GM23248 (cell line): ENCODE measurements at regions not wholly inside any gene's neighbourhood (a gene's known extent, or its start where the extent isn't known, plus 50 kb on each side); places are given as distances from the start of the nearest gene placed in this dataset.
"Not testable (repeated sequence)": the region's sequence is repeated elsewhere in the genome, so short reads cannot be mapped to it uniquely, and the experiment has no call there.

Experiments
- DNase-seq: peaks from one replicate; pipeline ENCODE4 v3.0.0-alpha.2; 2015
- H2AFZ ChIP-seq: fragments of 200-600 bp; sonication (generic); 2 replicates; pipeline ENCODE4 v1.6.1; 2016; ENCODE audit warnings: antibody characterized with exemption
- H3F3A ChIP-seq: fragments of 200-600 bp; sonication (generic); 2 replicates; pipeline ENCODE4 v1.6.1; 2016; ENCODE audit warnings: mild to moderate bottlenecking, antibody characterized with exemption, mixed run types; ENCODE audit not compliant: insufficient read depth
- H3K27ac ChIP-seq: fragments of 200-600 bp; sonication (generic); 2 replicates; pipeline ENCODE4 v1.5.1; 2016; ENCODE audit warnings: mild to moderate bottlenecking
- H3K27me3 ChIP-seq: fragments of 200-600 bp; sonication (generic); replicated peaks from 2 replicates; pipeline ENCODE4 v1.6.1; 2016; ENCODE audit warnings: mild to moderate bottlenecking; ENCODE audit not compliant: insufficient read depth
- H3K36me3 ChIP-seq: fragments of 200-600 bp; sonication (generic); 2 replicates; pipeline ENCODE4 v1.6.1; 2016; ENCODE audit warnings: low read depth, mild to moderate bottlenecking
- H3K4me1 ChIP-seq: fragments of 200-600 bp; sonication (generic); 2 replicates; pipeline ENCODE4 v1.6.1; 2016; ENCODE audit warnings: mild to moderate bottlenecking; ENCODE audit not compliant: insufficient read depth
- H3K4me2 ChIP-seq: fragments of 200-600 bp; sonication (generic); one replicate; pipeline ENCODE4 v1.6.1; 2016; ENCODE audit warnings: mild to moderate bottlenecking; ENCODE audit not compliant: unreplicated experiment
- H3K4me3 ChIP-seq: fragments of 200-600 bp; sonication (generic); 2 replicates; pipeline ENCODE4 v1.5.1; 2016; ENCODE audit warnings: mild to moderate bottlenecking
- H3K79me2 ChIP-seq: fragments of 200-600 bp; sonication (generic); 2 replicates; pipeline ENCODE4 v1.6.1; 2016; ENCODE audit warnings: mild to moderate bottlenecking; ENCODE audit not compliant: insufficient read depth
- H3K9ac ChIP-seq: fragments of 200-600 bp; sonication (generic); 2 replicates; pipeline ENCODE4 v1.6.1; 2016; ENCODE audit warnings: mild to moderate bottlenecking
- H3K9me2 ChIP-seq: fragments of 200-600 bp; sonication (generic); 2 replicates; pipeline ENCODE4 v1.6.1; 2016; ENCODE audit warnings: mixed run types, mild to moderate bottlenecking, moderate library complexity; ENCODE audit not compliant: insufficient read depth
- H3K9me3 ChIP-seq: fragments of 200-600 bp; sonication (generic); one replicate; pipeline ENCODE4 v1.6.1; 2017; ENCODE audit warnings: low read depth
- H4K20me1 ChIP-seq: fragments of 200-600 bp; sonication (generic); 2 replicates; pipeline ENCODE4 v1.6.0; 2016; ENCODE audit not compliant: insufficient read depth
- EZH2 ChIP-seq: fragments of 200-600 bp; sonication (generic); IDR thresholded peaks from 2 replicates; pipeline ENCODE4 v1.6.1; 2018; ENCODE audit warnings: antibody characterized with exemption, mild to moderate bottlenecking; ENCODE audit not compliant: insufficient read depth, poor library complexity, severe bottlenecking
- EZH2phosphoT487 ChIP-seq: fragments of 200-600 bp; sonication (generic); IDR thresholded peaks from 2 replicates; pipeline ENCODE4 v1.6.1; 2018; ENCODE audit warnings: antibody characterized with exemption, moderate library complexity, mild to moderate bottlenecking, low read depth; ENCODE audit not compliant: insufficient read depth
- WGBS, 2 experiments: methylation state at CpG; one replicate each; pipeline ENCODE4 v1.1.6; 2015 to 2017; ENCODE audit warnings: low lambda C conversion rate in 2 of 2, low coverage in 1 of 2; ENCODE audit errors: missing lambda C conversion rate in 2 of 2; 5-methylcytosine and 5-hydroxymethylcytosine counted together
- in situ Hi-C: fragments of 300-500 bp; cut with MboI; formaldehyde crosslinking; loops from 2 replicates; pipeline ENCODE4 v1.15.0; 2020

GRCh38 chr5:85472749-85473148 lies 1088.1 kb upstream of the EDIL3 start:
- no peak overlapping the region for H3K4me3 ChIP-seq
- H4K20me1 ChIP-seq, result no peaks in the 10 kb centered on the region
- H2AFZ ChIP-seq, result no peak overlapping the region
- DNase-seq, result no peak
- H3K27me3 ChIP-seq, result no peaks in the 10 kb centered on the region
- no peaks in the 10 kb centered on the region for H3K9me2 ChIP-seq
- no peak overlapping the region for H3K4me2 ChIP-seq
- no peaks in the 10 kb centered on the region for H3F3A ChIP-seq
- H3K27ac ChIP-seq, result no peak overlapping the region
- in situ Hi-C loops, result no loop called here
- TF ChIP-seq EZH2phosphoT487, result no peak
- no peak for TF ChIP-seq EZH2
- no peaks in the 10 kb centered on the region for H3K79me2 ChIP-seq
- H3K4me1 ChIP-seq, result no peaks in the 10 kb centered on the region
- H3K36me3 ChIP-seq, result no peaks in the 10 kb centered on the region
- H3K9ac ChIP-seq, result no peak overlapping the region
- H3K9me3 ChIP-seq, result no peaks in the 10 kb centered on the region

GRCh38 chr5:85475151-85475550 lies 1090.5 kb upstream of the EDIL3 start:
- DNase-seq, H3F3A ChIP-seq, H3K27me3 ChIP-seq, H3K9me3 ChIP-seq, in situ Hi-C loops, H2AFZ ChIP-seq, H3K4me1 ChIP-seq, H3K36me3 ChIP-seq, H3K9ac ChIP-seq, H3K4me2 ChIP-seq, H3K9me2 ChIP-seq, H4K20me1 ChIP-seq, H3K4me3 ChIP-seq, H3K27ac ChIP-seq, H3K79me2 ChIP-seq: not testable (repeated sequence)
- 45 to 47% methylated on average over 4 of the region's 4 CpGs for WGBS, 2 experiments

- Histone ChIP-seq H2AFZ (no peak overlapping the region), H3K9me3 (no peaks in the 10 kb centered on the region), H3K36me3 (no peaks in the 10 kb centered on the region), H3F3A (no peaks in the 10 kb centered on the region), H3K4me2 (no peak overlapping the region), H3K27me3 (no peaks in the 10 kb centered on the region), H3K9ac (no peak overlapping the region), H3K79me2 (no peaks in the 10 kb centered on the region), H3K27ac (no peak overlapping the region), H3K4me1 (no peaks in the 10 kb centered on the region), H3K9me2 (no peaks in the 10 kb centered on the region), H3K4me3 (no peak overlapping the region), H4K20me1 (no peaks in the 10 kb centered on the region)
- no peak for DNase-seq
- TF ChIP-seq EZH2phosphoT487 (no peak), EZH2 (no peak)
- in situ Hi-C loops, result no loop called here
Observed at GRCh38 chr5:85476617-85477016, 1091.9 kb upstream of the EDIL3 start.

- no peak overlapping the region for H3K4me3 ChIP-seq
- H3K9ac ChIP-seq, result no peak overlapping the region
- H3K4me2 ChIP-seq, result no peak overlapping the region
- H3K9me2 ChIP-seq, result no peaks in the 10 kb centered on the region
- no peaks in the 10 kb centered on the region for H3F3A ChIP-seq
- H2AFZ ChIP-seq, result no peak overlapping the region
- no peak overlapping the region for H3K27ac ChIP-seq
- no peaks in the 10 kb centered on the region for H3K27me3 ChIP-seq
- in situ Hi-C loops, result no loop called here
- H3K4me1 ChIP-seq, result no peaks in the 10 kb centered on the region
- WGBS, 2 experiments, result 54 to 60% methylated on average over 4 of the region's 4 CpGs
- no peaks in the 10 kb centered on the region for H4K20me1 ChIP-seq
- DNase-seq, result no peak
- H3K36me3 ChIP-seq, result no peaks in the 10 kb centered on the region
- no peaks in the 10 kb centered on the region for H3K79me2 ChIP-seq
- TF ChIP-seq EZH2phosphoT487 (no peak), EZH2 (no peak)
- no peaks in the 10 kb centered on the region for H3K9me3 ChIP-seq
Observed at GRCh38 chr5:85479849-85480248, 1095.2 kb upstream of the EDIL3 start.

GRCh38 chr5:85484982-85485574 lies 1100.4 kb upstream of the EDIL3 start:
- no peaks in the 10 kb centered on the region for H3K9me3 ChIP-seq
- H3K79me2 ChIP-seq, result no peaks in the 10 kb centered on the region
- in situ Hi-C loops, result no loop called here
- H3K27ac ChIP-seq, result no peak overlapping the region
- 18 to 25% methylated on average over 2 of the region's 2 CpGs for whole genome bisulfite sequencing, 2 experiments
- H3K4me1 ChIP-seq, result no peaks in the 10 kb centered on the region
- no peak for DNase-seq
- no peaks in the 10 kb centered on the region for H4K20me1 ChIP-seq
- H3K4me2 ChIP-seq, result no peak overlapping the region
- no peaks in the 10 kb centered on the region for H3K27me3 ChIP-seq
- H3K4me3 ChIP-seq, result no peak overlapping the region
- no peak overlapping the region for H2AFZ ChIP-seq
- no peaks in the 10 kb centered on the region for H3K36me3 ChIP-seq
- H3K9me2 ChIP-seq, result no peaks in the 10 kb centered on the region
- H3F3A ChIP-seq, result no peaks in the 10 kb centered on the region
- H3K9ac ChIP-seq, result no peak overlapping the region
- TF ChIP-seq EZH2phosphoT487 (no peak), EZH2 (no peak)
